H1 (cell line): ENCODE measurements at regions not wholly inside any gene's neighbourhood (a gene's known extent, or its start where the extent isn't known, plus 50 kb on each side); places are given as distances from the start of the nearest gene placed in this dataset.
"Not testable (repeated sequence)": the region's sequence is repeated elsewhere in the genome, so short reads cannot be mapped to it uniquely, and the experiment has no call there.

Source experiments
- CTCF ChIA-PET: fragments of 300-600 bp; sonication (Branson Sonifier 250); formaldehyde crosslinking; loops from one replicate; lab custom pipeline; 2021; ENCODE audit not compliant: partially characterized antibody; lab: Charles Lee
- POLR2A ChIA-PET: fragments of 300-600 bp; sonication (Branson Sonifier 250); formaldehyde crosslinking; loops from one replicate; lab custom pipeline; 2021; ENCODE audit warnings: inconsistent platforms; ENCODE audit not compliant: partially characterized antibody; lab: Charles Lee
- DNase-seq, 2 experiments: peaks; one replicate each; pipeline versions ENCODE4 v3.0.0 to v3.0.0-alpha.2; 2010 to 2022; ENCODE audit warnings: low spot score in 2 of 2, low read depth in 1 of 2, mixed read lengths in 1 of 2
- FAIRE-seq: peaks from 2 replicates; lab custom pipeline; 2011; peaks lifted over from hg19 to GRCh38; lab: Jason Lieb, UNC
- H2AFZ ChIP-seq: 2 replicates; pipeline ENCODE4 v1.8.1; 2012; ENCODE audit warnings: low read length, inconsistent platforms
- H2AK5ac ChIP-seq: 2 replicates; pipeline ENCODE4 v1.6.1; 2013; ENCODE audit warnings: low read depth, low read length
- H2BK120ac ChIP-seq: replicated peaks from 2 replicates; pipeline ENCODE3; 2013; ENCODE audit warnings: low read depth, low read length, inconsistent platforms
- H2BK12ac ChIP-seq: 2 replicates; pipeline ENCODE4 v1.6.1; 2013; ENCODE audit warnings: low read depth, low read length
- H2BK15ac ChIP-seq: 2 replicates; pipeline ENCODE4 v1.6.1; 2013; ENCODE audit warnings: low read length
- H2BK20ac ChIP-seq: 2 replicates; pipeline ENCODE4 v1.6.1; 2013; ENCODE audit warnings: low read length
- H2BK5ac ChIP-seq: 2 replicates; pipeline ENCODE4 v1.6.1; 2013; ENCODE audit warnings: low read depth, low read length
- H3K14ac ChIP-seq: 2 replicates; pipeline ENCODE4 v1.6.1; 2013; ENCODE audit warnings: inconsistent platforms; ENCODE audit not compliant: insufficient read length
- H3K18ac ChIP-seq: 2 replicates; pipeline ENCODE4 v1.6.1; 2013; ENCODE audit warnings: low read length; ENCODE audit errors: extremely low read depth
- H3K23ac ChIP-seq: 2 replicates; pipeline ENCODE4 v1.6.1; 2013; ENCODE audit warnings: inconsistent platforms; ENCODE audit not compliant: insufficient read length
- H3K23me2 ChIP-seq: 2 replicates; pipeline ENCODE4 v1.6.1; 2013; ENCODE audit warnings: low read depth, low read length
- H3K27ac ChIP-seq: 2 replicates; pipeline ENCODE4 v1.6.1; 2011; ENCODE audit warnings: low read depth, low read length, inconsistent platforms
- H3K27me3 ChIP-seq, 4 experiments: replicated peaks in 1 of 4; 1 replicate in 1 of 4; 2 replicates in 3 of 4; pipeline versions ENCODE4 v1.6.1 to v1.8.1; 2011 to 2013; ENCODE audit warnings: low read length in 3 of 4, mild to moderate bottlenecking in 3 of 4, inconsistent platforms in 2 of 4, mixed read lengths in 2 of 4, moderate library complexity in 1 of 4; ENCODE audit not compliant: control insufficient read depth in 3 of 4, insufficient read depth in 3 of 4; ENCODE audit errors: extremely low read depth in 1 of 4
- H3K36me3 ChIP-seq, 4 experiments: 2 replicates each; pipeline versions ENCODE4 v1.6.1 to v1.8.1; 2011 to 2013; ENCODE audit warnings: mild to moderate bottlenecking in 4 of 4, low read length in 3 of 4, moderate library complexity in 2 of 4, control low read depth in 1 of 4, inconsistent platforms in 1 of 4; ENCODE audit not compliant: insufficient read depth in 4 of 4, control insufficient read depth in 2 of 4
- H3K4ac ChIP-seq: replicated peaks from 2 replicates; pipeline ENCODE3; 2013; ENCODE audit warnings: low read length, low read depth, mixed read lengths, inconsistent platforms; ENCODE audit not compliant: insufficient read length
- H3K4me1 ChIP-seq, 4 experiments: replicated peaks in 1 of 4; 1 replicate in 1 of 4; 2 replicates in 3 of 4; pipeline versions ENCODE4 v1.6.1 to v1.8.1; 2011 to 2013; ENCODE audit warnings: low read length in 3 of 4, inconsistent platforms in 2 of 4, mixed read lengths in 1 of 4; ENCODE audit not compliant: insufficient read depth in 4 of 4, control insufficient read depth in 3 of 4
- H3K4me2 ChIP-seq, 2 experiments: 2 replicates each; pipeline versions ENCODE4 v1.6.1 to v1.8.1; 2011 to 2013; ENCODE audit warnings: low read depth in 2 of 2, low read length in 2 of 2, control low read depth in 1 of 2, inconsistent platforms in 1 of 2, mild to moderate bottlenecking in 1 of 2; ENCODE audit not compliant: insufficient read depth in 1 of 2
- H3K4me3 ChIP-seq, 4 experiments: fragments of 200-600, 300-600 bp in 1 of 4; sonication (generic), shearing (Covaris generic), sonication (Bioruptor Twin) in 1 of 4; 2 replicates each; pipeline versions ENCODE4 v1.5.1 to v1.8.1; 2011 to 2016; ENCODE audit warnings: low read length in 4 of 4, low read depth in 3 of 4, control low read depth in 2 of 4, inconsistent platforms in 2 of 4, mild to moderate bottlenecking in 2 of 4, mixed read lengths in 1 of 4, moderate library complexity in 1 of 4; ENCODE audit not compliant: insufficient read depth in 2 of 4; ENCODE audit errors: extremely low read depth in 1 of 4
- H3K56ac ChIP-seq: replicated peaks from 2 replicates; pipeline ENCODE3; 2013; ENCODE audit warnings: low read depth, mild to moderate bottlenecking, mixed read lengths, low read length, inconsistent platforms; ENCODE audit not compliant: insufficient read length
- H3K79me1 ChIP-seq: 2 replicates; pipeline ENCODE4 v1.6.1; 2013; ENCODE audit warnings: low read depth, low read length, control low read depth
- H3K79me2 ChIP-seq, 2 experiments: 2 replicates each; pipeline versions ENCODE4 v1.6.1 to v1.8.1; 2012 to 2013; ENCODE audit warnings: low read length in 2 of 2, mild to moderate bottlenecking in 2 of 2, inconsistent platforms in 1 of 2; ENCODE audit not compliant: insufficient read depth in 2 of 2, control insufficient read depth in 1 of 2
- H3K9ac ChIP-seq, 4 experiments: replicated peaks in 1 of 4; 1 replicate in 1 of 4; 2 replicates in 3 of 4; pipeline versions ENCODE4 v1.6.1 to v1.8.1; 2011 to 2013; ENCODE audit warnings: low read depth in 3 of 4, low read length in 3 of 4, control low read depth in 2 of 4, mild to moderate bottlenecking in 2 of 4, moderate library complexity in 2 of 4, inconsistent platforms in 1 of 4; ENCODE audit errors: extremely low read depth in 1 of 4
- H3K9me3 ChIP-seq, 2 experiments: 2 replicates each; pipeline versions ENCODE4 v1.6.1 to v1.8.1; 2012 to 2013; ENCODE audit warnings: mild to moderate bottlenecking in 2 of 2, moderate library complexity in 2 of 2, control low read depth in 1 of 2, inconsistent platforms in 1 of 2, low read depth in 1 of 2, low read length in 1 of 2, mixed read lengths in 1 of 2; ENCODE audit not compliant: insufficient read depth in 2 of 2
- H4K20me1 ChIP-seq, 2 experiments: replicated peaks in 1 of 2; 2 replicates each; pipeline versions ENCODE3 to v1.8.1; 2011 to 2013; ENCODE audit warnings: inconsistent platforms in 2 of 2, low read length in 2 of 2, mild to moderate bottlenecking in 1 of 2; ENCODE audit not compliant: insufficient read depth in 2 of 2, control insufficient read depth in 1 of 2
- H4K5ac ChIP-seq: 2 replicates; pipeline ENCODE4 v1.6.1; 2013; ENCODE audit warnings: low read length, low read depth, mixed read lengths, inconsistent platforms; ENCODE audit not compliant: insufficient read length
- H4K8ac ChIP-seq: 2 replicates; pipeline ENCODE4 v1.8.0; 2013; ENCODE audit warnings: mild to moderate bottlenecking, moderate library complexity, low read length, inconsistent platforms; ENCODE audit not compliant: insufficient read depth; ENCODE audit errors: extremely low read depth
- H4K91ac ChIP-seq: replicated peaks from 2 replicates; pipeline ENCODE3; 2013; ENCODE audit warnings: low read length, mixed read lengths, inconsistent platforms; ENCODE audit not compliant: insufficient read length
- KDM1A ChIP-seq: fragments of 200-600, 300-600 bp; sonication (generic); IDR thresholded peaks from 2 replicates; pipeline ENCODE4 v1.7.1; 2016; ENCODE audit warnings: mild to moderate bottlenecking, low read length, borderline replicate concordance
- WGBS, 2 experiments: shearing (Covaris generic) in 1 of 2; methylation state at CpG; one replicate each; pipeline versions ENCODE4 v1.1.6 to v1.1.7; 2013 to 2015; ENCODE audit warnings: low lambda C conversion rate in 2 of 2, mixed read lengths in 2 of 2, inconsistent platforms in 1 of 2, low coverage in 1 of 2, missing lambda C conversion rate in 1 of 2; ENCODE audit not compliant: insufficient replicate concordance in 2 of 2, insufficient coverage in 1 of 2, insufficient read length in 1 of 2; ENCODE audit errors: extremely low coverage in 1 of 2, missing lambda C conversion rate in 1 of 2; 5-methylcytosine and 5-hydroxymethylcytosine counted together

- H3K23me2 ChIP-seq, CTCF ChIA-PET, H3K23ac ChIP-seq, POLR2A ChIA-PET, H3K14ac ChIP-seq, H3K27ac ChIP-seq, H4K20me1 ChIP-seq, H2AFZ ChIP-seq, H3K79me2 ChIP-seq, H2BK20ac ChIP-seq, H3K4me3 ChIP-seq, H3K36me3 ChIP-seq, H2BK15ac ChIP-seq, H2BK120ac ChIP-seq, H3K18ac ChIP-seq, H3K9me3 ChIP-seq, H3K4ac ChIP-seq, H3K4me2 ChIP-seq, H4K8ac ChIP-seq, H2BK5ac ChIP-seq, H2BK12ac ChIP-seq, H4K5ac ChIP-seq, FAIRE-seq, H3K79me1 ChIP-seq, DNase-seq, H4K91ac ChIP-seq, H2AK5ac ChIP-seq, H3K27me3 ChIP-seq, H3K56ac ChIP-seq, H3K9ac ChIP-seq: not testable (repeated sequence)
- 0 out of 2 replicates have a peak, but pooled peaks have one; percentile 17 for TF ChIP-seq KDM1A
- peaks cover 4 to 11% (median 9%) of the 10 kb centered on the region in 4 experiments for H3K4me1 ChIP-seq
- WGBS, 2 experiments, result 92% methylated on average over 3 of the region's 3 CpGs; no CpG with 5 or more reads in 1 of the 2 experiments
These were observed 109.5 kb upstream of the PELI2 start for GRCh38 chr14:56008661-56009060.
